Small intestine (tissue), 7 donors: ENCODE measurements at regions not wholly inside any gene's neighbourhood (a gene's known extent, or its start where the extent isn't known, plus 50 kb on each side); places are given as distances from the start of the nearest gene placed in this dataset.
"Not testable (repeated sequence)": the region's sequence is repeated elsewhere in the genome, so short reads cannot be mapped to it uniquely, and the experiment has no call there.

ENCODE experiments used
- DNase-seq, 2 donors: peaks; one replicate each; pipeline versions ENCODE4 v3.0.0 to v3.0.0-alpha.2; 2013
- FAIRE-seq: peaks from 2 replicates; lab custom pipeline; 2012; peaks lifted over from hg19 to GRCh38; lab: Jason Lieb, UNC
- H3K27ac ChIP-seq, 3 donors: one replicate each; pipeline ENCODE4 v1.5.1; 2013; ENCODE audit warnings: low read length in 2 of 3, mild to moderate bottlenecking in 2 of 3, control low read depth in 1 of 3, inconsistent platforms in 1 of 3, low read depth in 1 of 3, moderate library complexity in 1 of 3
- H3K27me3 ChIP-seq, 3 donors: one replicate each; pipeline ENCODE4 v1.6.1; 2013; ENCODE audit warnings: low read length in 3 of 3, inconsistent platforms in 1 of 3; ENCODE audit not compliant: control insufficient read depth in 3 of 3, insufficient read depth in 3 of 3
- H3K36me3 ChIP-seq, 3 donors: one replicate each; pipeline ENCODE4 v1.6.1; 2013; ENCODE audit warnings: low read length in 3 of 3, inconsistent platforms in 1 of 3, low read depth in 1 of 3, mild to moderate bottlenecking in 1 of 3, moderate library complexity in 1 of 3; ENCODE audit not compliant: control insufficient read depth in 3 of 3, insufficient read depth in 2 of 3
- H3K4me1 ChIP-seq, 3 donors: one replicate each; pipeline ENCODE4 v1.6.1; 2013; ENCODE audit warnings: low read length in 2 of 3, inconsistent platforms in 1 of 3, low read depth in 1 of 3, mild to moderate bottlenecking in 1 of 3, moderate library complexity in 1 of 3; ENCODE audit not compliant: control insufficient read depth in 3 of 3, insufficient read depth in 2 of 3
- H3K4me3 ChIP-seq, 3 donors: one replicate each; pipeline ENCODE4 v1.5.1; 2013; ENCODE audit warnings: low read length in 3 of 3, control low read depth in 1 of 3, inconsistent platforms in 1 of 3, low read depth in 1 of 3, mild to moderate bottlenecking in 1 of 3, moderate library complexity in 1 of 3
- H3K9me3 ChIP-seq, 2 donors: one replicate each; pipeline ENCODE4 v1.6.1; 2013; ENCODE audit warnings: low read depth in 1 of 2, low read length in 1 of 2; ENCODE audit not compliant: control insufficient read depth in 2 of 2, insufficient read depth in 1 of 2
- WGBS, 3 donors: extraction: QIAGEN DNeasy Blood & Tissue Kit; methylation state at CpG; one replicate each; pipeline ENCODE4 v1.1.7; 2013; 5-methylcytosine and 5-hydroxymethylcytosine counted together
- donor health status: healthy with polysubstance abuse.
- donor health status: control.
- donor health status: control.
- donor health status: Bipolar disorder and iron deficiency.
- donor health status: healthy.

DNA sequence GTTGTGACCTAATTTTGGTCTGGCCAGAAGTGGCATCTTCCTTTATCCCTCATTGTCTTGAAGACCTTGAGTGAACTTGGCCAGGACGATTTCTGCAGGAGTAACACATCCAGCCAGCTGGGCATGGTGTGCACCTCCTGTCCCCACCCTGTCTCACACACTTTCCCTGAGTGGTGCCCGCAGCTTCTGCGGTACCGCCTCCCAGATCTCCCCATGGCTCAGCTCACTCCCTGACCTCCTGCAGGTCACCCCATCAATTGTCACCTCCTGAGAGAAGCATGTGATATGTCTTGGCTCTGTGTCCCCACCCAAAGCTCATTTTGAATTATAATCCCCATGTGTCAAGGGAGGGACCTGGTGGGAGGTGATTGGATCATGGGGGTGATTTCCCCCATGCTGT lies 50.2 kb upstream of the TP53I11 start:
- DNase-seq (no peak), FAIRE-seq (no peak)
- no peak overlapping the region for H3K4me3 ChIP-seq
- WGBS, 3 donors: 86 to 90% (median 89%) methylated on average over 4 of the region's 4 CpGs
- H3K36me3 ChIP-seq: no peaks in the 10 kb centered on the region
- peaks cover 0 to 3% (median 0%) of the 10 kb centered on the region in 3 donors for H3K27me3 ChIP-seq
- H3K27ac ChIP-seq: no peak overlapping the region
- H3K4me1 ChIP-seq: no peaks in the 10 kb centered on the region
- H3K9me3 ChIP-seq: no peaks in the 10 kb centered on the region

DNA sequence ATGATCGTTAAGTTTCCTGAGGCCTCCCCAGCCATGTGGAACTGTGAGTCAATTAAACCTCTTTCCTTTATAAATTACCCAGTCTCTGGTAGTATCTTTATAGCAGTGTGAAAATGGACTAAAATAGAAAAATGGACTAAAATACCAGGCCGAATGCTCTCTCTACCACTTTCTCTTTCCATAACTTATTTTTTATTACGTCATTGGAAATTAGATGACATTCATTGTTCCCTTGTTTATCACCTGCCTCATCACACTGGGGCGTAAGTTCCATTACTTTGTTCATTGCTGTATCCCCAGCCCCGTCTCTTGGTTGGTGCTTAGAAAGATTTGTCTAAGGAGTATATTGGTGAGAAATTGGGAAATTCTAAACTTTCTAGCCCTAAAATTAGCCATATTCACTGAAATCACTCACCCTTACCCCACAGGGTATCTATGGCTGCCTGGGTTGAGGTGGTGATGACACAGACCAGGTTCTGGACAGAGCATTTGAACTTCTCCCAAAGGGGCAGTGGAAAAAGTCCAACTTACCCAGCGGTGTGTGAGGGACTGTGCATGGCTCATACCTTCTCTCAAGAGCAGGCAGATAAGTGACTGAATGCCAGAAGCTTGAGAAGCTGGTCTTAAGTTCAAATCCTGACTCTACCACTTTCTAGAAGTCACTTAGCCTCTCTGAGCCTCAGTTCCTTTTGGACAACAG lies 50.9 kb upstream of the TP53I11 start:
- FAIRE-seq (no peak), DNase-seq (no peak)
- H3K27me3 ChIP-seq: peaks cover 0 to 3% (median 0%) of the 10 kb centered on the region in 3 donors
- H3K9me3 ChIP-seq: no peaks in the 10 kb centered on the region
- WGBS, 3 donors: 87 to 91% (median 88%) methylated on average over 6 of the region's 6 CpGs
- no peak overlapping the region for H3K27ac ChIP-seq
- no peak overlapping the region for H3K4me3 ChIP-seq
- no peaks in the 10 kb centered on the region for H3K4me1 ChIP-seq
- H3K36me3 ChIP-seq: no peaks in the 10 kb centered on the region

DNA sequence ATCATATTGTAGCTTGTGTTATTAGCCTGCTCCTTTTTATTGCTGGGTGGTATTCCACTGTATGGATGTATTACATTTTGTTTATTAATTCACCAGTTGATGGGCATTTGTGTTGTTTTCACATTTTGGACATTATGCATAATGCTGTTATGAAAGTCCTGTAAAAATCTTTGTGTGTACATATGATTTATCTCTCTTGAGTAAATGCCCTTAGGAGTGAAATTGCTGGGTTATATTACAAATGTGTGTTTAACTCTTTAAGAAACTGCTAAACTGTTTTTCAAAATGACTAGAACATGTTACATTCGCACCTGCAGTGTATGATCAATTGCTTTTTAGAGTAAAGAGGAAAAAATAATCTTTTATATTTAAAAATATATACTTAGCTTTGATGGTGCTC lies 54.4 kb upstream of the TP53I11 start:
- Histone ChIP-seq H3K27me3 (peaks cover 0 to 4% (median 0%) of the 10 kb centered on the region in 3 donors), H3K9me3 (no peaks in the 10 kb centered on the region), H3K4me1 (no peaks in the 10 kb centered on the region), H3K4me3 (no peak overlapping the region), H3K36me3 (no peaks in the 10 kb centered on the region), H3K27ac (no peak overlapping the region)
- WGBS, 3 donors: 93 to 98% (median 94%) methylated on average over 1 of the region's 1 CpG
- FAIRE-seq: no peak
- DNase-seq: no peak

DNA sequence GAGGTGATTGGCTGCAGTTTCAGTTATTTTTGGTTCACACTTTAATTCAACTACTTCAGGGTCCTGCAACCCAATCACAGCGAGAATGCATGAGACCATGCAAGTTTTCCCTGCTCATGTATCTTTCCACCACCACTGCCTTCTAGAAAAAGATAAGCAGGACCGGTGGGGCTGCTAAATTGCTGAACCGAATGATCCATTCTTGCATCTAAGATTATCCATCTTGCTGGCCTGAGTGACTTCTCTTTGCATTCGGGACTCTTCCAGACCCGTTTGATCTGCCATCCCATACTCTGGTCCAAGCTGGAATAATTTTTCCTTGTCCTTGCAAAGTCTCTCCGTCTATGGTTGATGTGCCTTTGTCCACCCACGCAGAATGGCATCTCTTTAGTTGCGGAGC lies 56.3 kb upstream of the TP53I11 start:
- no peaks in the 10 kb centered on the region for H3K36me3 ChIP-seq
- H3K4me1 ChIP-seq: no peaks in the 10 kb centered on the region
- no peak overlapping the region for H3K4me3 ChIP-seq
- 73 to 77% (median 76%) methylated on average over 8 of the region's 8 CpGs for WGBS, 3 donors
- no peak for FAIRE-seq
- H3K27ac ChIP-seq: no peak overlapping the region
- no peak for DNase-seq
- H3K9me3 ChIP-seq: peaks cover 0 to 1% of the 10 kb centered on the region in 2 donors
- peaks cover 0 to 4% (median 0%) of the 10 kb centered on the region in 3 donors for H3K27me3 ChIP-seq

DNA sequence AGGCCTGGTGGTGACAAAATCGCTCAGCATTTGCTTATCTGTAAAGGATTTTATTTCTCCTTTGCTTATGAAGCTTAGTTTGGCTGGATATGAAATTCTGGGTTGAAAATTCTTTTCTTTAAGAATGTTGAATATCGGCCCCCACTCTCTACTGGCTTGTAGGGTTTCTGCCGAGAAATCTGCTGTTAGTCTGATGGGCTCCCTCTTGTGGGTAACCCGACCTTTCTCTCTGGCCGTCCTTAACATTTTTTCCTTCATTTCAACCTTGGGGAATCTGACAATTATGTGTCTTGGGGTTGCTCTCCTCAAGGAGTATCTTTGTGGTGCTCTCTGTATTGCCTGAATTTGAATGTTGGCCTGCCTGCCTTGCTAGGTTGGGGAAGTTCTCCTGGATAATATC lies 65.3 kb upstream of the TP53I11 start:
- not testable (repeated sequence) for DNase-seq, H3K27ac ChIP-seq, H3K9me3 ChIP-seq, H3K4me1 ChIP-seq, H3K4me3 ChIP-seq, H3K36me3 ChIP-seq, FAIRE-seq
- 64 to 80% (median 73%) methylated on average over 5 of the region's 5 CpGs for WGBS, 3 donors
- peaks cover 0 to 10% (median 0%) of the 10 kb centered on the region in 3 donors for H3K27me3 ChIP-seq

DNA sequence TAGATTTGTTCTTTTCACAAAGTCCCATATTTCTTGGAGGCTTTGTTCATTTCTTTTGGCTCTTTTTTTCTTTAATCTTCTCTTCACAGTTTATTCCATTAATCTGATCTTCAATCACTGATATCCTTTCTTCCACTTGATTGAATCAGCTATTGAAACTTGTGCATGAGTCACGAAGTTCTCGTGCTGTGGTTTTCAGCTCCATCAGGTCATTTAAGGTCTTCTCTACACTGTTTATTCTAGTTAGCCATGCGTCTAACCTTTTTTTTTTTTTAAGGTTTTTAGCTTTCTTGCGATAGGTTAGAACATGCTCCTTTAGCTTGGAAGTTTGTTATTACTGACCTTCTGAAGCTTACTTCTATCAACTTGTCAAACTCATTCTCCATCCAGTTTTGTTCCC lies 65.8 kb upstream of the TP53I11 start:
- H3K4me1 ChIP-seq, H3K9me3 ChIP-seq, H3K27ac ChIP-seq, DNase-seq, H3K36me3 ChIP-seq, FAIRE-seq, H3K4me3 ChIP-seq: not testable (repeated sequence)
- H3K27me3 ChIP-seq: peaks cover 0 to 13% (median 0%) of the 10 kb centered on the region in 3 donors
- 69 to 82% (median 72%) methylated on average over 4 of the region's 4 CpGs for WGBS, 3 donors

DNA sequence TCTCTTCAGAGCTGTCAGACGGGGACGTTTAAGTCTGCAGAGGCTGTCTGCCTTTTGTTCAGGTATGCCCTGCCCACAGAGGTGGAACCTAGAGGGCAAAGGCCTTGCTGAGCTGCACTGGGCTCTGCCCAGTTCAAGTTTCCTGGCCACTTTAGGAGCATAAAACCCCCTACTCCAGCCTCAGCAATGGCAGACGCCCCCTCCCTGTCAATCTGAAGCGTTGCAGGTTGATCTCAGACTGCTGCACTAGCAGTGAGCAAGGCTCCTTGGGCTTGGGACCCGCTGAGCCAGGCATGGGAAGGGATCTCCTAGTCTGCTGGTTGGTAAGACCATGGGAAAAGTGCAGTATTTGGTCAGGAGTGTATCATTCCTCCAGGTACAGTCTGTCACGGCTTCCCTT lies 66.6 kb upstream of the TP53I11 start:
- no peak overlapping the region for H3K27ac ChIP-seq
- no peak for FAIRE-seq
- 47 to 69% (median 64%) methylated on average over 6 of the region's 6 CpGs for WGBS, 3 donors

DNA sequence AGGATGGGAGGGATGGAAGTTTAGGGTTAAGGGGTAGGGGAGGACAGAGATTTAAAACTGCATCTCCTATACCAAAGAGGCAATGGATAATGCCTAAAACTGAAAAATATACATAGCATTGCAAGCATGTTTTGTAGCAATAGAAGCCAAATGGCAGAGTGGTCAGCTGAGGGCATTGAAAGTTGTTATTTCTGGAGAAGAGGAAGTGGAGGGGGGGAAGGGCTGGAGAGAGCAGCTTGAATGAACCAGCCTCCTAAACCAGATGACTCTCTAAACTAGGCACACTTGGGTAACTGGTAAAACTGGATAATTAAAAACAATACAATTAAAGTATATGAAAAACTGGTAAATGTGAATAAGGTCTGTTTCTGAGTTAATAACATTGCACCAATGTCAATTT lies 70.3 kb upstream of the TP53I11 start:
- Histone ChIP-seq H3K36me3 (no peaks in the 10 kb centered on the region), H3K27ac (no peak overlapping the region), H3K4me1 (peaks cover 0 to 11% (median 0%) of the 10 kb centered on the region in 3 donors), H3K4me3 (no peak overlapping the region), H3K9me3 (no peaks in the 10 kb centered on the region), H3K27me3 (peaks cover 0 to 17% (median 0%) of the 10 kb centered on the region in 3 donors)
- no peak for FAIRE-seq
- DNase-seq: no peak

More for the DNA sequence above, 66.6 kb upstream of the TP53I11 start:
- peaks cover 0 to 17% (median 0%) of the 10 kb centered on the region in 3 donors for H3K27me3 ChIP-seq
- no peak overlapping the region for H3K4me3 ChIP-seq
- peaks cover 0 to 8% (median 0%) of the 10 kb centered on the region in 3 donors for H3K4me1 ChIP-seq
- no peak for DNase-seq
- H3K9me3 ChIP-seq: no peaks in the 10 kb centered on the region
- H3K36me3 ChIP-seq: no peaks in the 10 kb centered on the region
